ENCODE measurements at regions not wholly inside any gene's neighbourhood (a gene's known extent, or its start where the extent isn't known, plus 50 kb on each side); places are given as distances from the start of the nearest gene placed in this dataset.

- H3K4me3 ChIP-seq = no peak overlapping the region
- H3K27ac ChIP-seq = no peak overlapping the region
- no peaks in the 10 kb centered on the region for H3K27me3 ChIP-seq
- no peak overlapping the region for H3K9ac ChIP-seq
- no peak overlapping the region for H3K4me2 ChIP-seq
- no peaks in the 10 kb centered on the region for H3K36me3 ChIP-seq
- no peaks in the 10 kb centered on the region for H4K20me1 ChIP-seq
- no peak for TF ChIP-seq Cebpa-rat (IDR thresholded peaks at IDR 0.05)
- no peaks in the 10 kb centered on the region for H3K9me3 ChIP-seq (replicated peaks in 1 of 11)
- H3K4me1 ChIP-seq = no peaks in the 10 kb centered on the region
Observed at GRCh38 chr17:62875296-62875695, 67.2 kb upstream of the MARCHF10 start.

- Histone ChIP-seq H4K20me1 (no peaks in the 10 kb centered on the region), H3K4me1 (peaks cover 0 to 7% (median 4%) of the 10 kb centered on the region in 10 experiments; a peak in 7 of 20 replicates), H3K36me3 (no peaks in the 10 kb centered on the region), H3K9me3 (replicated peaks in 1 of 11) (no peaks in the 10 kb centered on the region), H3K27me3 (no peaks in the 10 kb centered on the region), H3K27ac (no peak overlapping the region), H3K4me3 (no peak overlapping the region), H3K4me2 (no peak overlapping the region), H3K9ac (no peak overlapping the region)
- no peak for TF ChIP-seq Cebpa-rat (IDR thresholded peaks at IDR 0.05)
Observed at GRCh38 chr17:62871291-62871690, 63.2 kb upstream of the MARCHF10 start.

- H3K9me3 ChIP-seq (replicated peaks in 1 of 11) = no peaks in the 10 kb centered on the region; a peak in 1 of 22 replicates
- H3K36me3 ChIP-seq = no peaks in the 10 kb centered on the region
- no peak overlapping the region for H3K4me2 ChIP-seq
- no peak overlapping the region for H3K9ac ChIP-seq
- no peaks in the 10 kb centered on the region for H4K20me1 ChIP-seq
- no peak overlapping the region for H3K4me3 ChIP-seq
- no peaks in the 10 kb centered on the region for H3K27me3 ChIP-seq
- TF ChIP-seq Cebpa-rat (IDR thresholded peaks at IDR 0.05) = no peak
- peaks cover 0 to 9% (median 5%) of the 10 kb centered on the region in 10 experiments; a peak in 7 of 20 replicates for H3K4me1 ChIP-seq
- H3K27ac ChIP-seq = no peak overlapping the region
Observed at GRCh38 chr17:62870552-62870971, 62.4 kb upstream of the MARCHF10 start.

GRCh38 chr17:62870030-62870541, 62.0 kb upstream of the MARCHF10 start:
- Histone ChIP-seq H3K4me3 (no peak overlapping the region), H3K36me3 (no peaks in the 10 kb centered on the region), H3K9me3 (replicated peaks in 1 of 11) (no peaks in the 10 kb centered on the region; a peak in 1 of 22 replicates), H3K9ac (no peak overlapping the region), H3K4me2 (no peak overlapping the region), H3K27me3 (no peaks in the 10 kb centered on the region), H3K4me1 (peaks cover 0 to 9% (median 5%) of the 10 kb centered on the region in 10 experiments; a peak in 7 of 20 replicates), H3K27ac (no peak overlapping the region), H4K20me1 (no peaks in the 10 kb centered on the region)
- TF ChIP-seq Cebpa-rat (IDR thresholded peaks at IDR 0.05) = no peak

GRCh38 chr17:62868723-62869122, 60.6 kb upstream of the MARCHF10 start:
- Histone ChIP-seq H3K9me3 (replicated peaks in 1 of 11) (no peaks in the 10 kb centered on the region; a peak in 1 of 22 replicates), H3K9ac (no peak overlapping the region), H3K4me2 (no peak overlapping the region), H3K36me3 (no peaks in the 10 kb centered on the region), H4K20me1 (no peaks in the 10 kb centered on the region), H3K4me3 (no peak overlapping the region), H3K4me1 (peaks cover 0 to 9% (median 5%) of the 10 kb centered on the region in 10 experiments; a peak in 7 of 20 replicates), H3K27ac (no peak overlapping the region), H3K27me3 (no peaks in the 10 kb centered on the region)
- no peak for TF ChIP-seq Cebpa-rat (IDR thresholded peaks at IDR 0.05)

DNA sequence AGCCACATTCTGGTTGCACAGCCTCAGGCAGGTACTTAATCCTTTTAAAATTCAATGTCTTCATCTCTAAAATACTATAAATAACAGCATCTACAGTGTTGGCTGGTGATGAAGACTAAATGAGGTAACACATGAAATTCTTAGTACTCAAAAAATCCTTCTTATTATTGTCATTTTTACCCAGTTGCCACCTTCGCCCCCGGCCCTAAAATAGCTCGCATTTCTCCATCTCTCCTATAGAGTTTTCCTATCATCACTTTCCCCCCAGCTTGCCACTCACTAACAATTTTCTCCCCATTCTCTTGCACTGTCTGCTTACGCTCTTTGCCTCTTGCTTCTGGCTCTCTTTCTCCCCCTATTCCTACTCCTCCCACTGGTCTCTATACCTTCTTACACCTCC, 59.9 kb upstream of the MARCHF10 start:
- Histone ChIP-seq H3K27ac (no peak overlapping the region), H3K36me3 (no peaks in the 10 kb centered on the region), H3K9me3 (replicated peaks in 1 of 11) (no peaks in the 10 kb centered on the region; a peak in 1 of 22 replicates), H3K4me2 (no peak overlapping the region), H3K4me1 (peaks cover 0 to 9% (median 5%) of the 10 kb centered on the region in 10 experiments; a peak in 7 of 20 replicates), H3K4me3 (no peak overlapping the region), H4K20me1 (no peaks in the 10 kb centered on the region), H3K27me3 (no peaks in the 10 kb centered on the region), H3K9ac (no peak overlapping the region)
- TF ChIP-seq Cebpa-rat (IDR thresholded peaks at IDR 0.05) = no peak

DNA sequence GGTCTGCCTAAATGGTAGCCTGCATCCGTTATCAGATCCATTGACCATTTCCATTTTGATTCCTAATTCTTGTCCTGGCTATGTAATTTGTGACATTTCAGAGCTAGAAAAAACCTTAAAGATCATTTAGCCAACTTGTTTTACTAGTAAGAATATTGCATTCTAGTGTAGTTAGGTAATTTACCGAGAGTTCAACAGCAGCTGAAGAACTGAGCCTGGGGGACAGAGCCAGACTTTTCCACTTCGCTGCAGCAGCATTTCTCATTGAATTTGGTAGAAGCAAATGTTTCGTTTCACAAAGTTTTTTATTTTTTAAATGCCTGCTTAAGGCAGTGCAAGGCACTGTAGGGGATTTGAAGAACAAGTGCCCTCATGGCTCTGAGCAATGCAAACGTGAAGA, 59.2 kb upstream of the MARCHF10 start:
- Histone ChIP-seq H4K20me1 (no peaks in the 10 kb centered on the region), H3K4me2 (no peak overlapping the region)

GRCh38 chr17:62866471-62866870, 58.4 kb upstream of the MARCHF10 start:
- no peaks in the 10 kb centered on the region; a peak in 1 of 22 replicates for H3K9me3 ChIP-seq (replicated peaks in 1 of 11)
- no peaks in the 10 kb centered on the region for H3K36me3 ChIP-seq
- no peak overlapping the region for H3K27ac ChIP-seq
- H3K9ac ChIP-seq = no peak overlapping the region
- no peak for TF ChIP-seq Cebpa-rat (IDR thresholded peaks at IDR 0.05)
- no peaks in the 10 kb centered on the region for H4K20me1 ChIP-seq
- H3K27me3 ChIP-seq = no peaks in the 10 kb centered on the region
- H3K4me2 ChIP-seq = peak overlapping the region in 4 of 11 experiments; percentile 16 to 37 (median 24); a peak in 7 of 22 replicates
- no peak overlapping the region for H3K4me3 ChIP-seq
- H3K4me1 ChIP-seq = peaks cover 0 to 9% (median 5%) of the 10 kb centered on the region in 10 experiments; a peak in 7 of 20 replicates

More for the DNA sequence above, 59.2 kb upstream of the MARCHF10 start:
- Histone ChIP-seq H3K27ac (no peak overlapping the region), H3K27me3 (no peaks in the 10 kb centered on the region), H3K4me1 (peaks cover 0 to 9% (median 5%) of the 10 kb centered on the region in 10 experiments; a peak in 7 of 20 replicates), H3K36me3 (no peaks in the 10 kb centered on the region), H3K4me3 (no peak overlapping the region), H3K9ac (no peak overlapping the region), H3K9me3 (replicated peaks in 1 of 11) (no peaks in the 10 kb centered on the region; a peak in 1 of 22 replicates)
- no peak for TF ChIP-seq Cebpa-rat (IDR thresholded peaks at IDR 0.05)

GRCh38 chr17:62865586-62865985, 57.5 kb upstream of the MARCHF10 start:
- no peak overlapping the region for H3K4me2 ChIP-seq
- no peak overlapping the region for H3K9ac ChIP-seq
- no peaks in the 10 kb centered on the region for H3K36me3 ChIP-seq
- no peak overlapping the region for H3K4me3 ChIP-seq
- H4K20me1 ChIP-seq = no peaks in the 10 kb centered on the region
- H3K27me3 ChIP-seq = no peaks in the 10 kb centered on the region
- no peaks in the 10 kb centered on the region; a peak in 1 of 22 replicates for H3K9me3 ChIP-seq (replicated peaks in 1 of 11)
- H3K4me1 ChIP-seq = peaks cover 0 to 9% (median 5%) of the 10 kb centered on the region in 10 experiments; a peak in 7 of 20 replicates
- no peak overlapping the region for H3K27ac ChIP-seq
- TF ChIP-seq Cebpa-rat (IDR thresholded peaks at IDR 0.05) = no peak

GRCh38 chr17:62862251-62862650, 54.1 kb upstream of the MARCHF10 start:
- H4K20me1 ChIP-seq = no peaks in the 10 kb centered on the region
- H3K4me3 ChIP-seq = no peak overlapping the region
- no peak overlapping the region for H3K4me2 ChIP-seq
- TF ChIP-seq Cebpa-rat (IDR thresholded peaks at IDR 0.05) = no peak
- no peaks in the 10 kb centered on the region for H3K36me3 ChIP-seq
- H3K4me1 ChIP-seq = peaks cover 0 to 9% (median 5%) of the 10 kb centered on the region in 10 experiments; a peak in 7 of 20 replicates
- H3K9me3 ChIP-seq (replicated peaks in 1 of 11) = no peaks in the 10 kb centered on the region; a peak in 1 of 22 replicates
- no peak overlapping the region for H3K27ac ChIP-seq
- no peak overlapping the region for H3K9ac ChIP-seq
- no peaks in the 10 kb centered on the region for H3K27me3 ChIP-seq

Data from BLaER1 treated with 17β-estradiol and CSF1 and Interleukin-3, amounts not matched to agents 10 nM and 100 nM (cell line).